Thyroid gland (tissue), 4 donors: ENCODE measurements at regions not wholly inside any gene's neighbourhood (a gene's known extent, or its start where the extent isn't known, plus 50 kb on each side); places are given as distances from the start of the nearest gene placed in this dataset.

Experiments
- DNase-seq, 2 donors: peaks; one replicate each; pipeline ENCODE4 v3.0.0-alpha.2; 2019
- H3K27ac ChIP-seq, 3 donors: fragments of 200-600 bp; sonication (generic); 1 replicate in 2 of 3; 2 replicates in 1 of 3; pipeline ENCODE4 v1.5.1; 2016 to 2019; ENCODE audit warnings: mild to moderate bottlenecking in 1 of 3, moderate library complexity in 1 of 3
- H3K27me3 ChIP-seq: fragments of 200-600 bp; sonication (generic); one replicate; pipeline ENCODE4 v1.5.1; 2019
- H3K36me3 ChIP-seq, 2 donors: fragments of 200-600 bp; sonication (generic); one replicate each; pipeline ENCODE4 v1.5.1; 2016 to 2019
- H3K4me1 ChIP-seq, 2 donors: fragments of 200-600 bp; sonication (generic); one replicate each; pipeline ENCODE4 v1.5.1; 2017 to 2019
- H3K4me3 ChIP-seq, 3 donors: fragments of 200-600 bp; sonication (generic); replicated peaks in 1 of 3; 1 replicate in 2 of 3; 2 replicates in 1 of 3; pipeline ENCODE4 v1.5.1; 2016; ENCODE audit warnings: mild to moderate bottlenecking in 1 of 3
- H3K9me3 ChIP-seq: fragments of 200-600 bp; sonication (generic); one replicate; pipeline ENCODE4 v1.5.1; 2017
- CTCF ChIP-seq, 6 experiments: fragments of 200-600 bp in 3 of 6; fragments of 450-650 bp in 3 of 6; sonication (generic) in 3 of 6; IDR thresholded peaks; one replicate each; pipeline ENCODE4 v1.5.1; 2016 to 2019; ENCODE audit warnings: antibody characterized with exemption in 6 of 6, mild to moderate bottlenecking in 2 of 6, inconsistent platforms in 1 of 6, moderate library complexity in 1 of 6
- POLR2A ChIP-seq, 2 donors: fragments of 450-650 bp; IDR thresholded peaks; one replicate each; pipeline ENCODE4 v1.6.1; 2017; ENCODE audit warnings: antibody characterized with exemption in 2 of 2, mild to moderate bottlenecking in 2 of 2, moderate library complexity in 1 of 2
- WGBS, 2 donors: methylation state at CpG; one replicate each; pipeline ENCODE4 v1.1.5; 2017; 5-methylcytosine and 5-hydroxymethylcytosine counted together
- intact Hi-C: fragments of 100-400 bp; cut with DNase I; formaldehyde crosslinking; loops from one replicate; pipeline ENCODE4 v1.15.1; 2023

- Histone ChIP-seq H3K4me1 (peaks cover 39 to 57% of the 10 kb centered on the region in 2 donors), H3K27ac (peak overlapping the region in 2 of 3 donors; percentile 11 to 42), H3K27me3 (no peaks in the 10 kb centered on the region), H3K4me3 (no peak overlapping the region), H3K36me3 (no peaks in the 10 kb centered on the region), H3K9me3 (no peaks in the 10 kb centered on the region)
- intact Hi-C loops, result no loop called here
- TF ChIP-seq CTCF (IDR thresholded peaks at IDR 0.05) (no peak), POLR2A (IDR thresholded peaks at IDR 0.05) (no peak)
- WGBS, 2 donors, result 88 to 93% methylated on average over 6 of the region's 6 CpGs
- no peak for DNase-seq
Observed at GRCh38 chr9:129469988-129470316, 150.9 kb downstream of the C9orf50 start.

GRCh38 chr9:129469188-129469987, 151.5 kb downstream of the C9orf50 start:
- Histone ChIP-seq H3K27ac (peak overlapping the region in 2 of 3 donors; percentile 8 to 11), H3K9me3 (no peaks in the 10 kb centered on the region), H3K4me1 (peaks cover 36 to 57% of the 10 kb centered on the region in 2 donors), H3K4me3 (no peak overlapping the region), H3K27me3 (no peaks in the 10 kb centered on the region), H3K36me3 (no peaks in the 10 kb centered on the region)
- intact Hi-C loops, result no loop called here
- TF ChIP-seq CTCF (IDR thresholded peaks at IDR 0.05), result no peak
- no peak for TF ChIP-seq POLR2A (IDR thresholded peaks at IDR 0.05)
- WGBS, 2 donors, result 77 to 79% methylated on average over 16 to 18 of the region's 20 CpGs
- no peak for DNase-seq

DNA sequence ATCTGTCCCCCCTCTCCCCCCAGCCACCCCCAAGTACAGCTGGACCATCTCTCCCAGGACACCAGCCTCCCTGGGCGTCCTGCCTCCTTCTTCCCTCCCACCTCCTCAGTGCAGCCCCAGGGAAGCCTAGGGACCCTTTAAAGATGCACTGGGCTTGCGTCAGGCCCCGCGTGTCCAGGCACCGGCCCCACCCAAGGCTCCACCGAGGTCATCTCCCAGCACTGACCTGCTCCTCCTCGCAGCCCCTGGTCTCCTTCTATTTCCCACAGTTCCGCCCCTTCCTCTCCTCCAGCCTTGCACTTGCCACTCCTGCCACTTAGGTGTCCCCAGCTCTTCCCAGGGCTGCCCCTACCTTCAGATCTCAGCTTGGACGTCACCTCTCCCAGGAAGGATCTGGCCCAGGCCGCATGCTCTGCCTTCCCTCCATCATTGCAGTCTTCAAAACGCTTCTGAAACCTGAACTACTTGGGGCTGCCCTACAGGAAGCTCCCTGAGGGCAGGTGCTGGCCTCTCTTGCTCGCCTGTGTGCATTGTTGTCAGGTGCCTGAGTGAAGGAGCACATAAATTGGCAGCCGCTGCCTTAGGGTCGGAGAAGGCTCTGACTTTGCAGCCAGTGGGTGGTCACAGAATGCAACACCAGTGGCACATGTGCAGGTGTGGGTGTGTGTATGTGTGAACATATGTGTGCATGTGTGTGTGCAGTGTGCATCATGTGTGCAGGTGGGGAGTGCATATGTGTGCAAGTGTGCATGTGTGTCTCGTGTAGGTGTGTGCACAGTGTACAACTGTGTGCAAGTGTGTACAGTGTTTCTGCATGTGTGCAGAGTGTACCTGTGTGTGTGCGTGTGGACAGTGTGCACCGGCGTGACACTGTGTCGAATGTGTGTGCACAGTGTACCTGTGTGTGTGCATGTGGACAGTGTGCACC, 152.9 kb downstream of the C9orf50 start:
- Histone ChIP-seq H3K27ac (no peak overlapping the region), H3K4me1 (peaks cover 23 to 43% of the 10 kb centered on the region in 2 donors), H3K9me3 (no peaks in the 10 kb centered on the region), H3K27me3 (no peaks in the 10 kb centered on the region), H3K36me3 (no peaks in the 10 kb centered on the region), H3K4me3 (no peak overlapping the region)
- TF ChIP-seq CTCF (IDR thresholded peaks at IDR 0.05), result no peak
- no peak for TF ChIP-seq POLR2A (IDR thresholded peaks at IDR 0.05)
- WGBS, 2 donors, result 87 to 92% methylated on average over 19 of the region's 19 CpGs
- no peak for DNase-seq
- intact Hi-C loops, result no loop called here

- Histone ChIP-seq H3K36me3 (no peaks in the 10 kb centered on the region), H3K27ac (no peak overlapping the region), H3K4me3 (no peak overlapping the region), H3K27me3 (no peaks in the 10 kb centered on the region), H3K4me1 (peaks cover 19 to 38% of the 10 kb centered on the region in 2 donors), H3K9me3 (no peaks in the 10 kb centered on the region)
- no peak for DNase-seq
- TF ChIP-seq POLR2A (IDR thresholded peaks at IDR 0.05) (no peak), CTCF (IDR thresholded peaks at IDR 0.05) (no peak)
- intact Hi-C loops, result no loop called here
- 83 to 84% methylated on average over 6 to 10 of the region's 10 CpGs for WGBS, 2 donors
Observed at GRCh38 chr9:129467004-129467588, 153.8 kb downstream of the C9orf50 start.
